Loucy (cell line): ENCODE measurements at regions not wholly inside any gene's neighbourhood (a gene's known extent, or its start where the extent isn't known, plus 50 kb on each side); places are given as distances from the start of the nearest gene placed in this dataset.

Source experiments
- EZH2phosphoT487 ChIP-seq: fragments of 200-600 bp; IDR thresholded peaks from 2 replicates; pipeline ENCODE4 v1.6.1; 2018; ENCODE audit warnings: antibody characterized with exemption, mild to moderate bottlenecking, moderate library complexity, borderline replicate concordance
- TF ChIP-seq, protein P1 (sequence below): fragments of 200-600 bp; sonication (generic); conservative IDR thresholded peaks from 2 replicates; pipeline ENCODE4 v1.5.1; 2014; ENCODE audit warnings: mild to moderate bottlenecking, antibody characterized with exemption, low read length

- TF ChIP-seq, protein P1, sequence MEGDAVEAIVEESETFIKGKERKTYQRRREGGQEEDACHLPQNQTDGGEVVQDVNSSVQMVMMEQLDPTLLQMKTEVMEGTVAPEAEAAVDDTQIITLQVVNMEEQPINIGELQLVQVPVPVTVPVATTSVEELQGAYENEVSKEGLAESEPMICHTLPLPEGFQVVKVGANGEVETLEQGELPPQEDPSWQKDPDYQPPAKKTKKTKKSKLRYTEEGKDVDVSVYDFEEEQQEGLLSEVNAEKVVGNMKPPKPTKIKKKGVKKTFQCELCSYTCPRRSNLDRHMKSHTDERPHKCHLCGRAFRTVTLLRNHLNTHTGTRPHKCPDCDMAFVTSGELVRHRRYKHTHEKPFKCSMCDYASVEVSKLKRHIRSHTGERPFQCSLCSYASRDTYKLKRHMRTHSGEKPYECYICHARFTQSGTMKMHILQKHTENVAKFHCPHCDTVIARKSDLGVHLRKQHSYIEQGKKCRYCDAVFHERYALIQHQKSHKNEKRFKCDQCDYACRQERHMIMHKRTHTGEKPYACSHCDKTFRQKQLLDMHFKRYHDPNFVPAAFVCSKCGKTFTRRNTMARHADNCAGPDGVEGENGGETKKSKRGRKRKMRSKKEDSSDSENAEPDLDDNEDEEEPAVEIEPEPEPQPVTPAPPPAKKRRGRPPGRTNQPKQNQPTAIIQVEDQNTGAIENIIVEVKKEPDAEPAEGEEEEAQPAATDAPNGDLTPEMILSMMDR = no peak
- no peak for TF ChIP-seq EZH2phosphoT487
Measured at GRCh38 chr9:89720696-89721175, 115.9 kb downstream of the GADD45G start.
